Heart left ventricle (tissue), 16 donors: ENCODE measurements at regions not wholly inside any gene's neighbourhood (a gene's known extent, or its start where the extent isn't known, plus 50 kb on each side); places are given as distances from the start of the nearest gene placed in this dataset.

Experiments
- ATAC-seq, 4 donors: fragments of 200-7000 bp; cut with Tn5 transposase; one replicate each; pipeline ENCODE4 v1.9.1; 2020 to 2022; ENCODE audit warnings: moderate library complexity in 4 of 4, mild to moderate bottlenecking in 3 of 4, moderate number of reproducible peaks in 1 of 4
- DNase-seq, 5 donors: peaks; one replicate each; pipeline ENCODE4 v3.0.0-alpha.2; 2020
- H3K27ac ChIP-seq, 12 donors: fragments of 200-600 bp; sonication (generic) in 4 of 12; one replicate each; pipeline versions ENCODE4 v1.5.0 to v1.8.0; 2016 to 2022; ENCODE audit warnings: mild to moderate bottlenecking in 2 of 12
- H3K27me3 ChIP-seq, 9 donors: fragments of 200-600 bp; sonication (generic) in 2 of 9; one replicate each; pipeline versions ENCODE4 v1.5.1 to v1.8.0; 2016 to 2022; ENCODE audit warnings: mild to moderate bottlenecking in 3 of 9
- H3K36me3 ChIP-seq, 9 donors: fragments of 200-600 bp; sonication (generic) in 2 of 9; one replicate each; pipeline versions ENCODE4 v1.5.0 to v1.8.0; 2018 to 2022; ENCODE audit warnings: mild to moderate bottlenecking in 2 of 9
- H3K4me1 ChIP-seq, 12 donors: fragments of 200-600 bp; sonication (generic) in 4 of 12; one replicate each; pipeline versions ENCODE4 v1.5.0 to v1.8.0; 2016 to 2022; ENCODE audit warnings: mild to moderate bottlenecking in 3 of 12
- H3K4me3 ChIP-seq, 12 donors: fragments of 200-600 bp; sonication (generic) in 4 of 12; one replicate each; pipeline versions ENCODE4 v1.5.0 to v1.8.0; 2017 to 2022; ENCODE audit warnings: mild to moderate bottlenecking in 9 of 12, moderate library complexity in 4 of 12
- H3K9me3 ChIP-seq, 12 donors: fragments of 200-600 bp; sonication (generic) in 4 of 12; one replicate each; pipeline versions ENCODE4 v1.5.0 to v1.8.0; 2016 to 2022; ENCODE audit warnings: mild to moderate bottlenecking in 1 of 12
- CTCF ChIP-seq, 12 donors: fragments of 200-600 bp; sonication (generic) in 4 of 12; IDR thresholded peaks; one replicate each; pipeline versions ENCODE4 v1.5.0 to v1.8.0; 2018 to 2022; ENCODE audit warnings: antibody characterized with exemption in 12 of 12, mild to moderate bottlenecking in 5 of 12
- POLR2A ChIP-seq, 2 donors: fragments of 450-650 bp; IDR thresholded peaks; one replicate each; pipeline ENCODE4 v1.6.1; 2017; ENCODE audit warnings: antibody characterized with exemption in 2 of 2, mild to moderate bottlenecking in 2 of 2, moderate library complexity in 2 of 2
- WGBS, 4 donors: extraction: QIAGEN DNeasy Blood & Tissue Kit in 2 of 4; methylation state at CpG; one replicate each; pipeline versions ENCODE4 v1.1.5 to v1.1.7; 2013 to 2018; 5-methylcytosine and 5-hydroxymethylcytosine counted together
- intact Hi-C, 10 donors: fragments of 100-400 bp; cut with DNase I; formaldehyde crosslinking; loops; one replicate each; pipeline versions ENCODE4 v1.11.1 to v1.14.2; 2022
- donor health status: ischemic (EF 13 %, LVEDD 7.1; RV severe dilation, severe dysfunction).
- donor health status: healthy with polysubstance abuse.
- donor health status: DM: no; HTN: yes; CAD: no.
- donor health status: DM: no; HTN: no; CAD: no.
- donor health status: ischemic (EF 25% LVEDD 6.9; RV normal size, moderate dysfunction).
- donor health status: ischemic (EF 25% LVEDD 5.7; RV mildly dilated, moderate dysfunction).
- donor health status: healthy.
- donor health status: DM: yes; HTN: yes; CAD: no.
- donor health status: ischemic (EF 35%, LVEDD 5.7; RV mildly dilated, moderate dysfunction).
- donor health status: nonischemic (EF 11% LVEDD 7.7; RV severe dilation, severe dysfunction).
- donor health status: DM: yes; HTN: yes; CAD: no.
- donor health status: PGD.
- donor health status: ischemic (EF 29% LVEDD 5.4; RV normal size, mild dysfunction).
- donor health status: nonischemic (EF 23%, LVEDD 6.1; RV moderate dilation, normal function).

- WGBS, 4 donors = 89 to 91% (median 91%) methylated on average over 7 of the region's 7 CpGs
- ATAC-seq = no peak
- no peak overlapping the region for H3K4me3 ChIP-seq
- H3K4me1 ChIP-seq = peaks cover 0 to 31% (median 17%) of the 10 kb centered on the region in 12 donors
- no peaks in the 10 kb centered on the region for H3K9me3 ChIP-seq
- no peak for DNase-seq
- no peak overlapping the region for H3K27ac ChIP-seq
- TF ChIP-seq POLR2A (IDR thresholded peaks at IDR 0.05) (no peak), CTCF (IDR thresholded peaks at IDR 0.05) (no peak)
- H3K27me3 ChIP-seq = no peaks in the 10 kb centered on the region
- intact Hi-C loops = loop anchor here in 5 of 10 donors (5.0 to 10.0 kb wide), 5 partner anchors 88 to 358 kb away; partner anchors contain the start of gene FOXO1 (in 4 of the 5)
- no peaks in the 10 kb centered on the region for H3K36me3 ChIP-seq
These were observed 350.1 kb downstream of the FOXO1 start for GRCh38 chr13:40316301-40316700.

- Histone ChIP-seq H3K4me3 (no peak overlapping the region), H3K27ac (no peak overlapping the region), H3K36me3 (no peaks in the 10 kb centered on the region), H3K9me3 (peaks cover 0 to 9% (median 1%) of the 10 kb centered on the region in 12 donors), H3K27me3 (no peaks in the 10 kb centered on the region), H3K4me1 (peaks cover 0 to 31% (median 16%) of the 10 kb centered on the region in 12 donors)
- TF ChIP-seq POLR2A (IDR thresholded peaks at IDR 0.05) (no peak), CTCF (IDR thresholded peaks at IDR 0.05) (no peak)
- intact Hi-C loops = loop anchor here in 5 of 10 donors (5.0 to 10.0 kb wide), 5 partner anchors 87 to 357 kb away; partner anchors contain the start of gene FOXO1 (in 4 of the 5)
- DNase-seq (no peak), ATAC-seq (no peak)
- WGBS, 4 donors = 71 to 81% (median 78%) methylated on average over 2 of the region's 2 CpGs
These were observed 348.5 kb downstream of the FOXO1 start for GRCh38 chr13:40317980-40318327.

GRCh38 chr13:40318366-40318765, 348.1 kb downstream of the FOXO1 start:
- intact Hi-C loops = loop anchor here in 5 of 10 donors (5.0 to 10.0 kb wide), 5 partner anchors 86 to 356 kb away; partner anchors contain the start of gene FOXO1 (in 4 of the 5)
- Histone ChIP-seq H3K4me1 (peaks cover 0 to 27% (median 14%) of the 10 kb centered on the region in 12 donors), H3K9me3 (peaks cover 0 to 13% (median 5%) of the 10 kb centered on the region in 12 donors), H3K36me3 (no peaks in the 10 kb centered on the region), H3K27me3 (no peaks in the 10 kb centered on the region), H3K27ac (no peak overlapping the region), H3K4me3 (no peak overlapping the region)
- TF ChIP-seq CTCF (IDR thresholded peaks at IDR 0.05) (no peak), POLR2A (IDR thresholded peaks at IDR 0.05) (no peak)
- ATAC-seq = peak in 3 of 4 donors; percentile 43 to 63 (median 62)
- DNase-seq = peak; percentile 56 to 81 (median 70)
- WGBS, 4 donors = 11 to 33% (median 15%) methylated on average over 2 of the region's 2 CpGs

GRCh38 chr13:40319699-40320579, 346.5 kb downstream of the FOXO1 start:
- no peaks in the 10 kb centered on the region for H3K36me3 ChIP-seq
- no peak overlapping the region for H3K27ac ChIP-seq
- DNase-seq (no peak), ATAC-seq (no peak)
- intact Hi-C loops = loop anchor here in 5 of 10 donors (5.0 to 10.0 kb wide), 5 partner anchors 85 to 355 kb away; partner anchors contain the start of gene FOXO1 (in 4 of the 5)
- WGBS, 4 donors = 70 to 95% (median 82%) methylated on average over 3 of the region's 3 CpGs
- H3K4me1 ChIP-seq = peaks cover 0 to 15% (median 6%) of the 10 kb centered on the region in 12 donors
- no peak for TF ChIP-seq POLR2A (IDR thresholded peaks at IDR 0.05)
- TF ChIP-seq CTCF (IDR thresholded peaks at IDR 0.05) = no peak
- H3K4me3 ChIP-seq = no peak overlapping the region
- no peaks in the 10 kb centered on the region for H3K27me3 ChIP-seq
- peaks cover 0 to 29% (median 7%) of the 10 kb centered on the region in 12 donors for H3K9me3 ChIP-seq
